IMR-90 (cell line): ENCODE measurements at regions not wholly inside any gene's neighbourhood (a gene's known extent, or its start where the extent isn't known, plus 50 kb on each side); places are given as distances from the start of the nearest gene placed in this dataset.

Source experiments
- ATAC-seq: fragments of 200-7000 bp; cut with Tn5 transposase; 2 replicates; pipeline ENCODE4 v1.9.1; 2020; ENCODE audit warnings: low read depth, mild to moderate bottlenecking, moderate library complexity
- BruUV-seq: library from RNA; stranded (reverse); fragments of 400-500 nt; replicated peaks from 2 replicates; lab custom pipeline; 2021; lab: Mats Ljungman, UMichigan
- CTCF ChIA-PET: fragments of 300-600 bp; formaldehyde crosslinking; extraction: SDS; loops from one replicate; lab custom pipeline; 2021; ENCODE audit warnings: antibody characterized with exemption; lab: Yijun Ruan, JAX
- POLR2A ChIA-PET: fragments of 300-600 bp; sonication (Branson Sonifier 250); formaldehyde crosslinking; loops from one replicate; lab custom pipeline; 2022; ENCODE audit warnings: antibody characterized with exemption; ENCODE audit not compliant: unreplicated experiment; lab: Charles Lee
- DNase-seq: peaks from one replicate; pipeline ENCODE4 v3.0.0; 2013
- H2AFZ ChIP-seq: replicated peaks from 2 replicates; pipeline ENCODE3; 2013; ENCODE audit warnings: low read length, mild to moderate bottlenecking; ENCODE audit not compliant: poor library complexity
- H2AK5ac ChIP-seq: 2 replicates; pipeline ENCODE4 v1.6.1; 2013; ENCODE audit warnings: low read depth, low read length, inconsistent platforms
- H2AK9ac ChIP-seq: replicated peaks from 2 replicates; pipeline ENCODE3; 2013; ENCODE audit warnings: mild to moderate bottlenecking, low read depth, low read length, moderate library complexity; ENCODE audit not compliant: poor library complexity
- H2BK120ac ChIP-seq: 2 replicates; pipeline ENCODE4 v1.6.1; 2013; ENCODE audit warnings: low read depth, low read length, inconsistent platforms
- H2BK15ac ChIP-seq: 3 replicates; pipeline ENCODE4 v1.6.1; 2013; ENCODE audit warnings: low read depth, low read length, inconsistent platforms
- H2BK20ac ChIP-seq: 2 replicates; pipeline ENCODE4 v1.6.1; 2013; ENCODE audit warnings: low read depth, mild to moderate bottlenecking, inconsistent platforms, low read length, moderate library complexity
- H2BK5ac ChIP-seq: 2 replicates; pipeline ENCODE4 v1.6.1; 2013; ENCODE audit warnings: mild to moderate bottlenecking, low read depth, low read length, inconsistent platforms; ENCODE audit not compliant: poor library complexity, severe bottlenecking
- H3K14ac ChIP-seq: replicated peaks from 2 replicates; pipeline ENCODE4 v1.6.1; 2013; ENCODE audit warnings: low read depth, low read length, inconsistent platforms
- H3K18ac ChIP-seq: 2 replicates; pipeline ENCODE4 v1.6.1; 2013; ENCODE audit warnings: low read depth, low read length, control low read depth
- H3K23ac ChIP-seq: 2 replicates; pipeline ENCODE4 v1.6.1; 2013; ENCODE audit warnings: low read depth, low read length, inconsistent platforms
- H3K27ac ChIP-seq: 2 replicates; pipeline ENCODE4 v1.5.1; 2013; ENCODE audit warnings: mild to moderate bottlenecking, control low read depth, low read length; ENCODE audit not compliant: insufficient read depth
- H3K27me3 ChIP-seq: 2 replicates; pipeline ENCODE4 v1.6.1; 2013; ENCODE audit warnings: low read length; ENCODE audit not compliant: control insufficient read depth, insufficient read depth
- H3K36me3 ChIP-seq: 2 replicates; pipeline ENCODE4 v1.6.1; 2013; ENCODE audit warnings: low read length, mixed read lengths; ENCODE audit not compliant: control insufficient read depth, insufficient read depth
- H3K4ac ChIP-seq: 2 replicates; pipeline ENCODE4 v1.6.1; 2013; ENCODE audit warnings: low read depth, low read length, inconsistent platforms
- H3K4me1 ChIP-seq: 2 replicates; pipeline ENCODE4 v1.6.1; 2013; ENCODE audit warnings: low read length, mixed read lengths; ENCODE audit not compliant: control insufficient read depth, insufficient read depth
- H3K4me2 ChIP-seq: 2 replicates; pipeline ENCODE4 v1.6.1; 2013; ENCODE audit warnings: low read depth, mild to moderate bottlenecking, control low read depth, low read length, moderate library complexity
- H3K4me3 ChIP-seq: 2 replicates; pipeline ENCODE4 v1.5.1; 2013; ENCODE audit warnings: low read depth, mild to moderate bottlenecking, control low read depth, low read length, moderate library complexity; ENCODE audit not compliant: insufficient read depth
- H3K56ac ChIP-seq: 2 replicates; pipeline ENCODE4 v1.6.1; 2013; ENCODE audit warnings: low read length, inconsistent platforms; ENCODE audit not compliant: insufficient read depth; ENCODE audit errors: extremely low read depth
- H3K79me1 ChIP-seq, 2 experiments: 2 replicates each; pipeline ENCODE4 v1.6.1; 2013; ENCODE audit warnings: low read length in 2 of 2, inconsistent platforms in 1 of 2, low read depth in 1 of 2
- H3K9ac ChIP-seq: 2 replicates; pipeline ENCODE4 v1.6.1; 2013; ENCODE audit warnings: low read depth, low read length, control low read depth
- H3K9me1 ChIP-seq: 2 replicates; pipeline ENCODE4 v1.6.1; 2013; ENCODE audit warnings: low read length, inconsistent platforms; ENCODE audit not compliant: insufficient read depth
- H3K9me3 ChIP-seq: 2 replicates; pipeline ENCODE4 v1.6.1; 2013; ENCODE audit warnings: low read length; ENCODE audit not compliant: control insufficient read depth, insufficient read depth
- H4K20me1 ChIP-seq: 2 replicates; pipeline ENCODE4 v1.6.1; 2013; ENCODE audit warnings: low read length, inconsistent platforms; ENCODE audit not compliant: insufficient read depth
- H4K5ac ChIP-seq: 2 replicates; pipeline ENCODE4 v1.6.1; 2013; ENCODE audit warnings: mild to moderate bottlenecking, low read depth, low read length, control low read depth
- H4K8ac ChIP-seq, 2 experiments: 2 replicates each; pipeline ENCODE4 v1.6.1; 2013; ENCODE audit warnings: low read depth in 2 of 2, low read length in 2 of 2, control low read depth in 1 of 2, inconsistent platforms in 1 of 2
- H4K91ac ChIP-seq: 2 replicates; pipeline ENCODE4 v1.6.1; 2013; ENCODE audit warnings: low read depth, low read length, inconsistent platforms; ENCODE audit not compliant: insufficient read depth
- BHLHE40 ChIP-seq: fragments of 150-350 bp; IDR thresholded peaks from 2 replicates; pipeline ENCODE4 v1.6.1; 2016; ENCODE audit warnings: mild to moderate bottlenecking, low read depth, low read length
- CEBPB ChIP-seq: IDR thresholded peaks from 2 replicates; pipeline ENCODE4 v1.6.1; 2012; ENCODE audit warnings: low read depth, low read length, improper control_type of control experiment
- CHD1 ChIP-seq: IDR thresholded peaks from 2 replicates; pipeline ENCODE4 v1.6.1; 2012; ENCODE audit warnings: low read depth, low read length, improper control_type of control experiment
- FOS ChIP-seq: fragments of 150-350 bp; IDR thresholded peaks from 2 replicates; pipeline ENCODE4 v1.6.1; 2016; ENCODE audit warnings: low read depth, low read length
- MAFK ChIP-seq: IDR thresholded peaks from 2 replicates; pipeline ENCODE4 v1.6.1; 2012; ENCODE audit warnings: low read depth, low read length, improper control_type of control experiment
- MAZ ChIP-seq: IDR thresholded peaks from 2 replicates; pipeline ENCODE4 v1.6.1; 2012; ENCODE audit warnings: low read depth, mild to moderate bottlenecking, low read length, improper control_type of control experiment, moderate library complexity, borderline replicate concordance
- MXI1 ChIP-seq: IDR thresholded peaks from 2 replicates; pipeline ENCODE4 v1.6.1; 2012; ENCODE audit warnings: low read depth, mild to moderate bottlenecking, low read length, moderate library complexity, borderline replicate concordance
- NFE2L2 ChIP-seq: fragments of 150-350 bp; IDR thresholded peaks from 2 replicates; pipeline ENCODE4 v1.6.1; 2016; ENCODE audit warnings: low read depth, mild to moderate bottlenecking, low read length
- POLR2A ChIP-seq: IDR thresholded peaks from 2 replicates; pipeline ENCODE4 v1.6.1; 2012; ENCODE audit warnings: mild to moderate bottlenecking, low read depth, low read length
- RAD21 ChIP-seq: IDR thresholded peaks from 2 replicates; pipeline ENCODE4 v1.6.1; 2012; ENCODE audit warnings: low read length, improper control_type of control experiment
- RCOR1 ChIP-seq: IDR thresholded peaks from 2 replicates; pipeline ENCODE4 v1.6.1; 2012; ENCODE audit warnings: mild to moderate bottlenecking, low read length, improper control_type of control experiment; ENCODE audit not compliant: insufficient replicate concordance
- RFX5 ChIP-seq: IDR thresholded peaks from 2 replicates; pipeline ENCODE4 v1.8.0; 2012; ENCODE audit warnings: low read depth, mild to moderate bottlenecking, low read length, moderate library complexity
- SMC3 ChIP-seq: fragments of 150-350 bp; IDR thresholded peaks from 2 replicates; pipeline ENCODE4 v1.6.1; 2016; ENCODE audit warnings: low read depth, mild to moderate bottlenecking, antibody characterized with exemption, low read length, moderate library complexity
- WGBS, 2 experiments: methylation state at CpG; one replicate each; pipeline versions ENCODE4 v1.1.5 to v1.1.7; 2013; ENCODE audit warnings: missing lambda C conversion rate in 2 of 2; ENCODE audit not compliant: insufficient read length in 1 of 2; ENCODE audit errors: extremely low coverage in 2 of 2; 5-methylcytosine and 5-hydroxymethylcytosine counted together
- dilution Hi-C: fragments of 300-500 bp; cut with HindIII; formaldehyde crosslinking; loops from one replicate; pipeline ENCODE4 v1.14.3; 2018; ENCODE audit warnings: low sequenced_read_pairs; ENCODE audit not compliant: unreplicated experiment
- in situ Hi-C: fragments of 300-500 bp; cut with MboI; formaldehyde crosslinking; loops from 3 replicates; pipeline ENCODE4 v1.14.3; 2019; ENCODE audit warnings: low sequenced_read_pairs, inconsistent platforms, mixed read lengths
- intact Hi-C: fragments of 100-400 bp; cut with micrococcal nuclease; formaldehyde crosslinking; loops from 2 replicates; pipeline ENCODE4 v1.10.0; 2022
- TF ChIP-seq, protein P1 (sequence below): conservative IDR thresholded peaks from 2 replicates; pipeline ENCODE4 v1.5.1; 2012; ENCODE audit warnings: mild to moderate bottlenecking, low read depth, low read length, improper control_type of control experiment
- TF ChIP-seq, protein P2 (sequence below): fragments of 150-350 bp; IDR thresholded peaks from 2 replicates; pipeline ENCODE4 v1.6.1; 2016; ENCODE audit warnings: low read depth, mild to moderate bottlenecking, low read length, moderate library complexity, borderline replicate concordance
- TF ChIP-seq, protein P3 (sequence below): fragments of 150-350 bp; IDR thresholded peaks from 2 replicates; pipeline ENCODE4 v1.6.1; 2017; ENCODE audit warnings: mild to moderate bottlenecking, antibody characterized with exemption, low read length, low read depth

DNA sequence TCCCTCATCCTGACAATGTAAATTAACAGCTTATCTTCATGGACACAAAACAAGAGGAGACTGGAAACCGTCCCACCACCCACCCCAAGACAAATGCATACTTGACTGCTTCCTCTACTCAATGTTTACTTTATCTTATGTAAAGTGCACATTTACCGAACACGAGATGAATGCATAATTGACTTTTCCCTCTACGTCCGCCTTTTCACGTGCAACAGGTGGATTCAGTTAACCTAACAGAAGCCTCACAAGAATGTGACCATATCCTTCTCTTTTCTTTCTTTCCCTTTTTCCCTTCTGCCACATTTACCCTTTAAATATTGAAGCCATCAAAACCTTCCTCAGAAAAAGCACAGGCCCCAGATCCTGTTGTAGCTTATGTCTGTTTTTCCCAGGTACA, 468.0 kb downstream of the UQCRFS1 start:
- Histone ChIP-seq H4K20me1 (no peaks in the 10 kb centered on the region), H2BK20ac (no peak overlapping the region), H3K18ac (no peak overlapping the region), H2BK5ac (no peak overlapping the region), H4K8ac (no peak overlapping the region), H2AK5ac (no peak overlapping the region), H3K9me3 (no peaks in the 10 kb centered on the region), H3K4me2 (no peak overlapping the region), H3K4ac (no peak overlapping the region), H3K27me3 (no peaks in the 10 kb centered on the region), H4K91ac (no peak overlapping the region), H2BK120ac (no peak overlapping the region), H3K36me3 (no peaks in the 10 kb centered on the region), H3K27ac (no peak overlapping the region), H2AFZ (no peak overlapping the region), H3K4me3 (no peak overlapping the region), H3K9me1 (no peaks in the 10 kb centered on the region), H3K56ac (no peak overlapping the region), H3K79me1 (no peaks in the 10 kb centered on the region), H2AK9ac (no peak overlapping the region), H4K5ac (no peak overlapping the region), H3K4me1 (no peaks in the 10 kb centered on the region), H3K9ac (no peak overlapping the region), H3K14ac (no peak overlapping the region), H2BK15ac (no peak overlapping the region), H3K23ac (no peak overlapping the region)
- DNase-seq (no peak), ATAC-seq (no peak)
- no TSS peak for BruUV-seq
- dilution Hi-C loops (no loop called here), in situ Hi-C loops (loop anchor here (25.0 kb wide), 2 partner anchors 242 to 517 kb away; no protein-coding TSS in a partner anchor), intact Hi-C loops (no loop called here)
- ChIA-PET CTCF (no interaction called here), POLR2A (no interaction called here)
- 18% methylated on average over 4 of the region's 6 CpGs; no CpG with 5 or more reads in 1 of the 2 experiments for WGBS, 2 experiments
- TF ChIP-seq, protein P1, sequence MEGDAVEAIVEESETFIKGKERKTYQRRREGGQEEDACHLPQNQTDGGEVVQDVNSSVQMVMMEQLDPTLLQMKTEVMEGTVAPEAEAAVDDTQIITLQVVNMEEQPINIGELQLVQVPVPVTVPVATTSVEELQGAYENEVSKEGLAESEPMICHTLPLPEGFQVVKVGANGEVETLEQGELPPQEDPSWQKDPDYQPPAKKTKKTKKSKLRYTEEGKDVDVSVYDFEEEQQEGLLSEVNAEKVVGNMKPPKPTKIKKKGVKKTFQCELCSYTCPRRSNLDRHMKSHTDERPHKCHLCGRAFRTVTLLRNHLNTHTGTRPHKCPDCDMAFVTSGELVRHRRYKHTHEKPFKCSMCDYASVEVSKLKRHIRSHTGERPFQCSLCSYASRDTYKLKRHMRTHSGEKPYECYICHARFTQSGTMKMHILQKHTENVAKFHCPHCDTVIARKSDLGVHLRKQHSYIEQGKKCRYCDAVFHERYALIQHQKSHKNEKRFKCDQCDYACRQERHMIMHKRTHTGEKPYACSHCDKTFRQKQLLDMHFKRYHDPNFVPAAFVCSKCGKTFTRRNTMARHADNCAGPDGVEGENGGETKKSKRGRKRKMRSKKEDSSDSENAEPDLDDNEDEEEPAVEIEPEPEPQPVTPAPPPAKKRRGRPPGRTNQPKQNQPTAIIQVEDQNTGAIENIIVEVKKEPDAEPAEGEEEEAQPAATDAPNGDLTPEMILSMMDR, result no peak
- TF ChIP-seq, protein P2, sequence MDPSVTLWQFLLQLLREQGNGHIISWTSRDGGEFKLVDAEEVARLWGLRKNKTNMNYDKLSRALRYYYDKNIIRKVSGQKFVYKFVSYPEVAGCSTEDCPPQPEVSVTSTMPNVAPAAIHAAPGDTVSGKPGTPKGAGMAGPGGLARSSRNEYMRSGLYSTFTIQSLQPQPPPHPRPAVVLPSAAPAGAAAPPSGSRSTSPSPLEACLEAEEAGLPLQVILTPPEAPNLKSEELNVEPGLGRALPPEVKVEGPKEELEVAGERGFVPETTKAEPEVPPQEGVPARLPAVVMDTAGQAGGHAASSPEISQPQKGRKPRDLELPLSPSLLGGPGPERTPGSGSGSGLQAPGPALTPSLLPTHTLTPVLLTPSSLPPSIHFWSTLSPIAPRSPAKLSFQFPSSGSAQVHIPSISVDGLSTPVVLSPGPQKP, result no peak
- TF ChIP-seq CEBPB (no peak), POLR2A (no peak), CHD1 (no peak), RAD21 (no peak), RFX5 (no peak), FOS (no peak), RCOR1 (no peak), BHLHE40 (no peak), SMC3 (no peak), NFE2L2 (no peak), MAZ (no peak), MXI1 (no peak), MAFK (no peak)
- TF ChIP-seq, protein P3, sequence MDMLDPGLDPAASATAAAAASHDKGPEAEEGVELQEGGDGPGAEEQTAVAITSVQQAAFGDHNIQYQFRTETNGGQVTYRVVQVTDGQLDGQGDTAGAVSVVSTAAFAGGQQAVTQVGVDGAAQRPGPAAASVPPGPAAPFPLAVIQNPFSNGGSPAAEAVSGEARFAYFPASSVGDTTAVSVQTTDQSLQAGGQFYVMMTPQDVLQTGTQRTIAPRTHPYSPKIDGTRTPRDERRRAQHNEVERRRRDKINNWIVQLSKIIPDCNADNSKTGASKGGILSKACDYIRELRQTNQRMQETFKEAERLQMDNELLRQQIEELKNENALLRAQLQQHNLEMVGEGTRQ, result no peak
